ENCODE measurements at regions not wholly inside any gene's neighbourhood (a gene's known extent, or its start where the extent isn't known, plus 50 kb on each side); places are given as distances from the start of the nearest gene placed in this dataset.

GRCh38 chr6:132244744-132245143 is 156.5 kb downstream of the MOXD1 start:
- intact Hi-C loops (cut with micrococcal nuclease) = no loop called here

- intact Hi-C loops (cut with micrococcal nuclease) = no loop called here
These were observed 164.5 kb downstream of the MOXD1 start for GRCh38 chr6:132236744-132237143.

- intact Hi-C loops (cut with micrococcal nuclease) = no loop called here
These were observed 165.0 kb downstream of the MOXD1 start for GRCh38 chr6:132236281-132236680.

- intact Hi-C loops (cut with micrococcal nuclease) = no loop called here
These were observed 165.5 kb downstream of the MOXD1 start for GRCh38 chr6:132235596-132236280.

- intact Hi-C loops (cut with micrococcal nuclease) = no loop called here
These were observed 166.9 kb downstream of the MOXD1 start for GRCh38 chr6:132234356-132234755.

- intact Hi-C loops (cut with micrococcal nuclease) = no loop called here
These were observed 170.0 kb downstream of the MOXD1 start for GRCh38 chr6:132231121-132231884.

- intact Hi-C loops (cut with micrococcal nuclease) = no loop called here
These were observed 172.4 kb downstream of the MOXD1 start for GRCh38 chr6:132228894-132229293.

- intact Hi-C loops (cut with micrococcal nuclease) = no loop called here
These were observed 173.4 kb downstream of the MOXD1 start for GRCh38 chr6:132227904-132228303.

GRCh38 chr6:132224943-132225342 is 176.3 kb downstream of the MOXD1 start:
- intact Hi-C loops (cut with micrococcal nuclease) = no loop called here

GRCh38 chr6:132220800-132221199 is 180.5 kb downstream of the MOXD1 start:
- intact Hi-C loops (cut with micrococcal nuclease) = no loop called here

GRCh38 chr6:132219901-132220300 is 181.4 kb downstream of the MOXD1 start:
- intact Hi-C loops (cut with micrococcal nuclease) = loop anchor here (2.0 to 10.0 kb wide), 2 partner anchors 305 to 525 kb away; no protein-coding TSS in a partner anchor

GRCh38 chr6:132218059-132218696 is 183.1 kb downstream of the MOXD1 start:
- intact Hi-C loops (cut with micrococcal nuclease) = loop anchor here (2.0 to 10.0 kb wide), 2 partner anchors 303 to 523 kb away; no protein-coding TSS in a partner anchor

GRCh38 chr6:132215805-132216204 is 185.5 kb downstream of the MOXD1 start:
- intact Hi-C loops (cut with micrococcal nuclease) = loop anchor here (10.0 kb wide), 1 partner anchor 521 kb away; no protein-coding TSS in a partner anchor

- intact Hi-C loops (cut with micrococcal nuclease) = loop anchor here (10.0 kb wide), 1 partner anchor 520 kb away; no protein-coding TSS in a partner anchor
These were observed 186.6 kb downstream of the MOXD1 start for GRCh38 chr6:132214716-132215115.

- intact Hi-C loops (cut with micrococcal nuclease) = loop anchor here (10.0 kb wide), 1 partner anchor 519 kb away; no protein-coding TSS in a partner anchor
These were observed 187.5 kb downstream of the MOXD1 start for GRCh38 chr6:132213732-132214131.

GRCh38 chr6:132213191-132213590 is 188.1 kb downstream of the MOXD1 start:
- intact Hi-C loops (cut with micrococcal nuclease) = loop anchor here (10.0 kb wide), 1 partner anchor 518 kb away; no protein-coding TSS in a partner anchor

GRCh38 chr6:132210886-132211563 is 190.2 kb downstream of the MOXD1 start:
- intact Hi-C loops (cut with micrococcal nuclease) = loop anchor here (10.0 kb wide), 1 partner anchor 516 kb away; no protein-coding TSS in a partner anchor

- intact Hi-C loops (cut with micrococcal nuclease) = no loop called here
These were observed 191.9 kb downstream of the MOXD1 start for GRCh38 chr6:132209351-132209750.

GRCh38 chr6:132207991-132208390 is 193.3 kb downstream of the MOXD1 start:
- intact Hi-C loops (cut with micrococcal nuclease) = no loop called here

- intact Hi-C loops (cut with micrococcal nuclease) = no loop called here
These were observed 195.3 kb downstream of the MOXD1 start for GRCh38 chr6:132205946-132206345.

- intact Hi-C loops (cut with micrococcal nuclease) = no loop called here
These were observed 196.7 kb downstream of the MOXD1 start for GRCh38 chr6:132204591-132204990.

Measured in T-helper 2 cell treated with Interferon-gamma antibody and Interleukin-4, amounts not matched to agents 100 ng/mL and 5 ng/mL, for 36 hours (primary cell).